ENCODE measurements at regions not wholly inside any gene's neighbourhood (a gene's known extent, or its start where the extent isn't known, plus 50 kb on each side); places are given as distances from the start of the nearest gene placed in this dataset.

- no peak overlapping the region for H3K4me3 ChIP-seq (ENCODE audit: low read depth, low read length)
- TF ChIP-seq CTCF (conservative IDR thresholded peaks at IDR 0.05; ENCODE audit: low read depth, low read length) = no peak
- DNase-seq (ENCODE audit: low read depth) = no peak
Observed at GRCh38 chr1:5473268-5473667, 519.0 kb downstream of the NPHP4 start.

GRCh38 chr1:5466487-5466886 is 525.7 kb downstream of the NPHP4 start:
- H3K4me3 ChIP-seq (ENCODE audit: low read depth, low read length) = no peak overlapping the region
- no peak for TF ChIP-seq CTCF (conservative IDR thresholded peaks at IDR 0.05; ENCODE audit: low read depth, low read length)
- no peak for DNase-seq (ENCODE audit: low read depth)

GRCh38 chr1:5465281-5465711 is 526.9 kb downstream of the NPHP4 start:
- no peak for TF ChIP-seq CTCF (conservative IDR thresholded peaks at IDR 0.05; ENCODE audit: low read depth, low read length)
- no peak overlapping the region for H3K4me3 ChIP-seq (ENCODE audit: low read depth, low read length)
- no peak for DNase-seq (ENCODE audit: low read depth)

- no peak for DNase-seq (ENCODE audit: low read depth)
- H3K4me3 ChIP-seq (ENCODE audit: low read depth, low read length) = no peak overlapping the region
- no peak for TF ChIP-seq CTCF (conservative IDR thresholded peaks at IDR 0.05; ENCODE audit: low read depth, low read length)
Observed at GRCh38 chr1:5464366-5464765, 527.9 kb downstream of the NPHP4 start.

- no peak for DNase-seq (ENCODE audit: low read depth)
- TF ChIP-seq CTCF (conservative IDR thresholded peaks at IDR 0.05; ENCODE audit: low read depth, low read length) = no peak
- no peak overlapping the region for H3K4me3 ChIP-seq (ENCODE audit: low read depth, low read length)
Observed at GRCh38 chr1:5460974-5461373, 531.3 kb downstream of the NPHP4 start.

GRCh38 chr1:5459839-5460610 is 532.2 kb downstream of the NPHP4 start:
- TF ChIP-seq CTCF (conservative IDR thresholded peaks at IDR 0.05; ENCODE audit: low read depth, low read length) = no peak
- H3K4me3 ChIP-seq (ENCODE audit: low read depth, low read length) = no peak overlapping the region
- DNase-seq (ENCODE audit: low read depth) = no peak

- H3K4me3 ChIP-seq (ENCODE audit: low read depth, low read length) = no peak overlapping the region
- TF ChIP-seq CTCF (conservative IDR thresholded peaks at IDR 0.05; ENCODE audit: low read depth, low read length) = no peak
- DNase-seq (ENCODE audit: low read depth) = no peak
Observed at GRCh38 chr1:5458248-5458647, 534.0 kb downstream of the NPHP4 start.
